ENCODE measurements at regions not wholly inside any gene's neighbourhood (a gene's known extent, or its start where the extent isn't known, plus 50 kb on each side); places are given as distances from the start of the nearest gene placed in this dataset.

GRCh38 chr15:87639305-87640011 lies 617.1 kb downstream of the NTRK3 start:
- TF ChIP-seq EZH2 (IDR thresholded peaks at IDR 0.05) (no peak), POLR2AphosphoS5 (IDR thresholded peaks at IDR 0.05; ENCODE audit: borderline replicate concordance, low read depth, low read length) (no peak)
